CD14-positive monocyte (primary cell): ENCODE measurements at regions not wholly inside any gene's neighbourhood (a gene's known extent, or its start where the extent isn't known, plus 50 kb on each side); places are given as distances from the start of the nearest gene placed in this dataset.
A peak's percentile ranks its signal among the peaks of the same experiment; 100 is the strongest.

Source experiments
- DNase-seq, 3 donors: peaks; one replicate each; pipeline ENCODE4 v3.0.0-alpha.2; 2011 to 2022
- H2AFZ ChIP-seq: 2 replicates; pipeline ENCODE4 v1.6.0; 2012; ENCODE audit warnings: mild to moderate bottlenecking, low read depth, low read length, inconsistent platforms; ENCODE audit not compliant: insufficient read depth, poor library complexity, severe bottlenecking
- H3K27ac ChIP-seq, 2 donors: 1 replicate in 1 of 2; 2 replicates in 1 of 2; pipeline ENCODE4 v1.5.1; 2012 to 2013; ENCODE audit warnings: low read length in 2 of 2, control low read depth in 1 of 2, inconsistent platforms in 1 of 2, low read depth in 1 of 2, mild to moderate bottlenecking in 1 of 2
- H3K27me3 ChIP-seq, 2 donors: one replicate each; pipeline versions ENCODE4 v1.6.0 to v1.6.1; 2011 to 2013; ENCODE audit warnings: low read length in 2 of 2; ENCODE audit not compliant: control insufficient read depth in 2 of 2, insufficient read depth in 2 of 2
- H3K36me3 ChIP-seq, 2 donors: replicated peaks in 1 of 2; 1 replicate in 1 of 2; 2 replicates in 1 of 2; pipeline versions ENCODE4 v1.5.1 to v1.6.1; 2012 to 2013; ENCODE audit warnings: low read length in 2 of 2, control low read depth in 1 of 2, inconsistent platforms in 1 of 2, mild to moderate bottlenecking in 1 of 2; ENCODE audit not compliant: insufficient read depth in 2 of 2, control insufficient read depth in 1 of 2
- H3K4me1 ChIP-seq, 2 donors: 1 replicate in 1 of 2; 2 replicates in 1 of 2; pipeline versions ENCODE4 v1.5.1 to v1.6.1; 2012 to 2013; ENCODE audit warnings: low read length in 2 of 2, control low read depth in 1 of 2, inconsistent platforms in 1 of 2, mild to moderate bottlenecking in 1 of 2, moderate library complexity in 1 of 2; ENCODE audit not compliant: insufficient read depth in 2 of 2, control insufficient read depth in 1 of 2
- H3K4me2 ChIP-seq: replicated peaks from 2 replicates; pipeline ENCODE3; 2012; ENCODE audit warnings: low read length, moderate library complexity, mild to moderate bottlenecking; ENCODE audit not compliant: poor library complexity, severe bottlenecking; ENCODE audit errors: extremely low read depth
- H3K4me3 ChIP-seq, 3 experiments: fragments of 200-600 bp in 1 of 3; sonication (generic) in 1 of 3; replicated peaks in 1 of 3; 1 replicate in 2 of 3; 2 replicates in 1 of 3; pipeline ENCODE4 v1.5.1; 2011 to 2013; ENCODE audit warnings: low read length in 3 of 3, mild to moderate bottlenecking in 3 of 3, control low read depth in 2 of 3, low read depth in 2 of 3, inconsistent platforms in 1 of 3, moderate library complexity in 1 of 3
- H3K79me2 ChIP-seq: 2 replicates; pipeline ENCODE4 v1.6.0; 2012; ENCODE audit warnings: mild to moderate bottlenecking, control low read depth, inconsistent platforms, low read length, moderate library complexity; ENCODE audit not compliant: insufficient read depth
- H3K9ac ChIP-seq: 2 replicates; pipeline ENCODE4 v1.6.0; 2017; ENCODE audit warnings: low read length, mild to moderate bottlenecking; ENCODE audit not compliant: insufficient read depth, poor library complexity, severe bottlenecking
- H3K9me3 ChIP-seq, 2 donors: replicated peaks in 1 of 2; 1 replicate in 1 of 2; 2 replicates in 1 of 2; pipeline versions ENCODE4 v1.5.1 to v1.6.1; 2012 to 2013; ENCODE audit warnings: low read length in 2 of 2, control low read depth in 1 of 2; ENCODE audit not compliant: control insufficient read depth in 1 of 2, insufficient read depth in 1 of 2
- H4K20me1 ChIP-seq: 2 replicates; pipeline ENCODE4 v1.6.0; 2012; ENCODE audit warnings: mild to moderate bottlenecking, low read length, control low read depth, moderate library complexity; ENCODE audit not compliant: insufficient read depth
- H3K27ac Mint-ChIP-seq, 7 donors: one replicate each; pipeline ENCODE4 v1.8.0; 2020; ENCODE audit warnings: mild to moderate bottlenecking in 7 of 7, mixed read lengths in 7 of 7, moderate library complexity in 6 of 7, inconsistent platforms in 2 of 7
- H3K27me3 Mint-ChIP-seq, 3 donors: one replicate each; pipeline ENCODE4 v1.8.0; 2021 to 2022; ENCODE audit warnings: low read depth in 3 of 3, mild to moderate bottlenecking in 3 of 3, mixed read lengths in 3 of 3, moderate library complexity in 3 of 3, inconsistent platforms in 1 of 3
- H3K36me3 Mint-ChIP-seq, 2 donors: one replicate each; pipeline ENCODE4 v1.8.0; 2020; ENCODE audit warnings: mixed read lengths in 2 of 2, inconsistent platforms in 1 of 2, mild to moderate bottlenecking in 1 of 2
- H3K4me1 Mint-ChIP-seq: one replicate; pipeline ENCODE4 v1.8.0; 2020; ENCODE audit warnings: mild to moderate bottlenecking, mixed read lengths
- H3K4me3 Mint-ChIP-seq, 2 donors: one replicate each; pipeline ENCODE4 v1.8.0; 2020; ENCODE audit warnings: mild to moderate bottlenecking in 2 of 2, mixed read lengths in 2 of 2, moderate library complexity in 1 of 2
- H3K9me3 Mint-ChIP-seq, 7 donors: one replicate each; pipeline ENCODE4 v1.8.0; 2020 to 2022; ENCODE audit warnings: mixed read lengths in 7 of 7, mild to moderate bottlenecking in 6 of 7, moderate library complexity in 6 of 7, inconsistent platforms in 2 of 7
- WGBS: methylation state at CpG from one replicate; pipeline ENCODE4 v1.1.5; 2013; ENCODE audit warnings: missing lambda C conversion rate; ENCODE audit not compliant: insufficient coverage; 5-methylcytosine and 5-hydroxymethylcytosine counted together
- intact Hi-C, 2 donors: fragments of 100-400 bp; cut with micrococcal nuclease; formaldehyde crosslinking; loops; one replicate each; pipeline versions ENCODE4 v1.15.0 to v1.15.1; 2023
- TF ChIP-seq, protein P1 (sequence below): fragments of 200-600 bp; IDR thresholded peaks from one replicate; pipeline ENCODE4 v1.8.0; 2022; ENCODE audit warnings: antibody characterized with exemption, mild to moderate bottlenecking

DNA sequence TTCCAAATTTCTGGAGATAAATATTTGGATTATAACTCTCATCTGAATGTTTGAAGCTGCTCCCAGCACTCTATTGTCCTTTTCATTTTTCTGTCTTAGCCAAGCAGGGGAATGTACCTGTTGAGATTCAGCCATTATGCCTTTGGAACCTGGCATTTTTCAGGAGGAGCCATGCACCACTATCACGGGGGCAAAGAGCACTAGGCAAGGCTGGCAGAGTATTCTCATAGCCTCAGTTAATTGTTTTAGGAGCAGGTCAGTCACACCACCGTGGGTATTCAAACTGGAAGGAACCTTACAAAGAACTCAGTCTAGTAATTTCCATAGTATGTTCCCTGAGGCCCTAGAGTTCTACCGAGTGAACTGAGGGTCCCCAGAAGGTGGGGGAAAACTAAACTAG is 348.9 kb downstream of the TMEM114 start:
- Mint-ChIP-seq H3K9me3 (peaks cover 0 to 9% (median 3%) of the 10 kb centered on the region in 7 donors), H3K27me3 (no peaks in the 10 kb centered on the region), H3K4me3 (no peak overlapping the region), H3K4me1 (no peaks in the 10 kb centered on the region), H3K36me3 (no peaks in the 10 kb centered on the region), H3K27ac (peak overlapping the region in 1 of 7 donors; percentile 26)
- no peak overlapping the region for H2AFZ ChIP-seq
- H3K4me1 ChIP-seq = no peaks in the 10 kb centered on the region
- no peak overlapping the region for H3K27ac ChIP-seq
- no peak for DNase-seq
- no peak overlapping the region for H3K4me2 ChIP-seq
- 71% methylated on average over 1 of the region's 3 CpGs for WGBS
- no peak overlapping the region for H3K4me3 ChIP-seq
- no peaks in the 10 kb centered on the region for H4K20me1 ChIP-seq
- H3K9ac ChIP-seq = no peak overlapping the region
- H3K9me3 ChIP-seq = peaks cover 0 to 3% of the 10 kb centered on the region in 2 donors
- intact Hi-C loops = no loop called here
- TF ChIP-seq, protein P1, sequence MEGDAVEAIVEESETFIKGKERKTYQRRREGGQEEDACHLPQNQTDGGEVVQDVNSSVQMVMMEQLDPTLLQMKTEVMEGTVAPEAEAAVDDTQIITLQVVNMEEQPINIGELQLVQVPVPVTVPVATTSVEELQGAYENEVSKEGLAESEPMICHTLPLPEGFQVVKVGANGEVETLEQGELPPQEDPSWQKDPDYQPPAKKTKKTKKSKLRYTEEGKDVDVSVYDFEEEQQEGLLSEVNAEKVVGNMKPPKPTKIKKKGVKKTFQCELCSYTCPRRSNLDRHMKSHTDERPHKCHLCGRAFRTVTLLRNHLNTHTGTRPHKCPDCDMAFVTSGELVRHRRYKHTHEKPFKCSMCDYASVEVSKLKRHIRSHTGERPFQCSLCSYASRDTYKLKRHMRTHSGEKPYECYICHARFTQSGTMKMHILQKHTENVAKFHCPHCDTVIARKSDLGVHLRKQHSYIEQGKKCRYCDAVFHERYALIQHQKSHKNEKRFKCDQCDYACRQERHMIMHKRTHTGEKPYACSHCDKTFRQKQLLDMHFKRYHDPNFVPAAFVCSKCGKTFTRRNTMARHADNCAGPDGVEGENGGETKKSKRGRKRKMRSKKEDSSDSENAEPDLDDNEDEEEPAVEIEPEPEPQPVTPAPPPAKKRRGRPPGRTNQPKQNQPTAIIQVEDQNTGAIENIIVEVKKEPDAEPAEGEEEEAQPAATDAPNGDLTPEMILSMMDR = no peak
- no peaks in the 10 kb centered on the region for H3K36me3 ChIP-seq
- no peaks in the 10 kb centered on the region for H3K27me3 ChIP-seq
- H3K79me2 ChIP-seq = no peaks in the 10 kb centered on the region

DNA sequence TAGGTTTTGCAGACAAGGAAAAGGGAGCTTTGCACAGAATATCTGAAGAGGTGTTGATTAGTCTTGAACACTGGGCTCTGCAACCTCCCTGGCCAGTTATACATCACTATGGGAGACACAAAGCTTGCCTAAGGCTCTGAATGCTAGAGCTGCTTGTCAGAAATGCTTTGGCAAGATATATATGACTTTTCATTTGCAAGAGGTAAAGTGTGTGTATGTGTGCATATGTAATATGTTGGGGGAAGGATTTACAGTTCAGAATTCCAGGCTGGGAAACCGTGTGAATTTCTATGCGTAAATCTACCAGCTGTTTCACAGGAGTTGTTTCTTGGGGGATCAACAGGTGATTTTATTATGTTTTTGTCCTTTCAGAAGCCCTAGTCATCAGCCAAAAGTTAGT is 350.9 kb downstream of the TMEM114 start:
- no peak for DNase-seq
- peaks cover 0 to 1% (median 0%) of the 10 kb centered on the region in 3 donors for H3K27me3 Mint-ChIP-seq
- H3K36me3 Mint-ChIP-seq = no peaks in the 10 kb centered on the region
- Histone ChIP-seq H3K27me3 (no peaks in the 10 kb centered on the region), H2AFZ (no peak overlapping the region), H3K4me3 (no peak overlapping the region), H3K27ac (no peak overlapping the region), H3K4me2 (no peak overlapping the region), H3K36me3 (no peaks in the 10 kb centered on the region), H3K79me2 (no peaks in the 10 kb centered on the region), H3K4me1 (no peaks in the 10 kb centered on the region), H3K9me3 (peaks cover 0 to 3% of the 10 kb centered on the region in 2 donors), H4K20me1 (no peaks in the 10 kb centered on the region), H3K9ac (no peak overlapping the region)
- TF ChIP-seq, protein P1 = no peak
- H3K4me3 Mint-ChIP-seq = no peak overlapping the region
- intact Hi-C loops = no loop called here
- peaks cover 2 to 10% (median 6%) of the 10 kb centered on the region in 7 donors for H3K9me3 Mint-ChIP-seq
- no CpG with 5 or more reads among the region's 2 CpGs for WGBS
- H3K27ac Mint-ChIP-seq = no peak overlapping the region
- no peaks in the 10 kb centered on the region for H3K4me1 Mint-ChIP-seq
